GM21786 (cell line): ENCODE measurements at regions not wholly inside any gene's neighbourhood (a gene's known extent, or its start where the extent isn't known, plus 50 kb on each side); places are given as distances from the start of the nearest gene placed in this dataset.
A peak's percentile ranks its signal among the peaks of the same experiment; 100 is the strongest.
"Not testable (repeated sequence)": the region's sequence is repeated elsewhere in the genome, so short reads cannot be mapped to it uniquely, and the experiment has no call there.

Experiments
- ATAC-seq: cut with Tn5 transposase; IDR thresholded peaks from one replicate; pipeline ENCODE4 v1.9.1; 2021; ENCODE audit not compliant: unreplicated experiment

DNA sequence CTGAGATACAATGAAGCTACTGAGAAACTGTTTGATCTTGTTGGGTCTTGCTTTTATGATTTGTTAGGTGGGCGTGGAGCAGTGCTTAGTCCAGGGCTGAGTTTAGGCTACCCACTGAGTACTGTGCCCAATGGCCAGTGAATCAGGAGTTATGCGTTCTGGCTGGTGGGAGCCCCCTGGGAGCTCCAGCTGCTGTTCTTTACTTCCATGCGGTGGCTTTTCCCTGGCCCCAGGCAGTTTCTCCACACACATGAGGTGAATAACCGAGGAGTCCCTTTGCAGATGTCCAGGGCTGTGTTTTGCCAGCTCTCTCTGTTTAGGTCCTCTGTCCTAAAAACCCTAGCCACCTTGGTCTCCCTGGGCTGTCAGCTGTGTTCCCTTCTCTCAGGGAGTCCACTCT is 106.5 kb downstream of the KLF13 start:
- ATAC-seq, result no peak

DNA sequence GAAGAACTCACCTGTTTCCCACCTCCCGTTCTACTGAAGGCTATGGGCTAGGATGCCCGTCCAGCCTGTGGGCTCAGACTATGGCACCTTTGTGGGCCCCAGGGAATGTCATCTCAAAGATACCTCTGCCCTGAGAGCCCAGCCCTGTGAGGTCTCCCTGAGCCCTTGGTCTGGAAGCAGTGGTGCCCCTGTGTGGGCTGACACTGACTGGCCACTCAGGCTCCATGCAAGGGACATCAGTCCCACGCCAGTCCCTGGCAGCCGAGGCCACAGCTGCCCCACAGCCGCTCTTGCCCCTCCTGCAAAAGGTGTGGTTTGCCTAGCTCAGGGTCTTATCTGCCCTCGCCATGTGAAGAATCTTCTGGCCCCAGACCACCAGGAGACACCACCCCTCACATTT is 106.9 kb downstream of the KLF13 start:
- ATAC-seq, result no peak

DNA sequence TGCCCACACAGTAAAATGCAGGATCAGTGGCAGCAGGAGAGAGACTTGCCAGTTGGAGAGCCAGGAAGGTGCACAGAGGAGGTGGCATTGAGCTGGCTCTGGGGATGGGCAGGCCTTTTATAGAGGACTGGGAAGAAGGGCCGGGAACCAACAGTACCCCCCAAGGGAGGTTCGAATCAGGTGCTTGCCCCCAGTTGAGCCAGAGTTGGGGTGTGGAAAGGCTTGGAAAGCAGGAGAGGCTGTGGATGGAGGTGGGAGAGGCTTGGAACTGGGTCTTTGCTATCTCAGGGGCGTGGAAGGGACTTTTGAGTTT is 107.6 kb downstream of the KLF13 start:
- ATAC-seq, result no peak

DNA sequence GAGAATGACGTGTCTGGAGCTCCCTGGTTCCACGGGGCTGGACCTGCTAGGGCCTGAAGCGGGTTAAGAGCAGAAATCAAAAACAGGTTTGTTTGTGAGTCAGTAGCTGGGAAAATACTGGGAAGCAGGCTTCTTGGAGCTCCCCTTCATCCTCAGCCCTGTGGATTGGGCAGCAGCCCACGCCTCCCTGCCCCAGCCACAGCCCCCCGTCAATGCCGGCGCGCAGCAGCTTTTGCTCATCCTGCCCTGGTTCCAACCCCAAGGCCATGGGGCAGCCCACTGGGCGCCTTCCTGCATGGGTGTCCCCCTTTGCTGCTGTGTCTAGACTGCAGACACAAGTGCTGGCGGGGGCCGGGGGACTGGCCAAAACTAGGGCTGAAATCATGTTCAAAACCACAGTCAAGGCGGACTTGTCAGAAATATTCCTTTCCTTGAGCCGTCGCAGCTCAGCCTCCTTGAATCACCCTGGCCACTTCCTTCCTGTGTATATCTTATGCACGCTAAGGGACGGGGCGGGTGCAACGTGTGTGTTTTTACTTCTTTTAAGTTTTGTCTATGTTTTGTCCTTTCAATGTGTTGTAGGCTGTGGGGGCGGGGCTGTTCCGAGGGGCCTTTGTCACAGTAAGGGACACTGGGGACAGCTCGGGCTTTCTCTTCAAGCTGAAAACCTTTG is 108.1 kb downstream of the KLF13 start:
- ATAC-seq, result peak; percentile 37

DNA sequence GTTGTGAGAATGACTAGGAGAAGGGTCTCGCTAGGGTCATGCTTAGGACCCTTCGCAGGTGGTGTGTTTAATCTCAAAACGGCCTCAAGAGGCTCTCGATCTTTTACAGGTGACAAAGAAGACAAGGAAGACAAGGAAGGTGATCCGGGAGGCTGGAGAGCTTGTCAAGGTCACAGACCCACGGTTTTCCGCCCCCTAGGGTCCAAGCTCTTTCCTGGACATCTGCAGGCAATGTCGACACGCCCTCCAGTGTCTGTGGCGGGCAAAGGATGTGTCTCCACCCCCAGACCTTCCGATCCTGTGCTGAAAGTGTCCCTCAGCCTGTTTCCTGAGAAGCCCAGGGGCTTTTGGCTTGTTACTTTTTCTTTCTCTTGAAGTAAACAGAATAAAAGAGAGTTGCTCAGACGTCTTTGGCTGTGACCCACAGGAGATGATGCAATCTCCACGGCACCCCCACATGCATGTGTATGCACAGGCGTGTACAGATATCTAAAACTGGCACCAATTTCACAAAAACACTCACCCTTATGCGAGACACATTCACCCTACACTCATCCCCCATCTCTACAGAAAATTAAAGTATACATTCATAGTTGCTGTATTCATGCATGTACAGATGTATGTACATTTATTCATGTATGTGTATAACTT is 108.8 kb downstream of the KLF13 start:
- ATAC-seq, result peak; percentile 72

DNA sequence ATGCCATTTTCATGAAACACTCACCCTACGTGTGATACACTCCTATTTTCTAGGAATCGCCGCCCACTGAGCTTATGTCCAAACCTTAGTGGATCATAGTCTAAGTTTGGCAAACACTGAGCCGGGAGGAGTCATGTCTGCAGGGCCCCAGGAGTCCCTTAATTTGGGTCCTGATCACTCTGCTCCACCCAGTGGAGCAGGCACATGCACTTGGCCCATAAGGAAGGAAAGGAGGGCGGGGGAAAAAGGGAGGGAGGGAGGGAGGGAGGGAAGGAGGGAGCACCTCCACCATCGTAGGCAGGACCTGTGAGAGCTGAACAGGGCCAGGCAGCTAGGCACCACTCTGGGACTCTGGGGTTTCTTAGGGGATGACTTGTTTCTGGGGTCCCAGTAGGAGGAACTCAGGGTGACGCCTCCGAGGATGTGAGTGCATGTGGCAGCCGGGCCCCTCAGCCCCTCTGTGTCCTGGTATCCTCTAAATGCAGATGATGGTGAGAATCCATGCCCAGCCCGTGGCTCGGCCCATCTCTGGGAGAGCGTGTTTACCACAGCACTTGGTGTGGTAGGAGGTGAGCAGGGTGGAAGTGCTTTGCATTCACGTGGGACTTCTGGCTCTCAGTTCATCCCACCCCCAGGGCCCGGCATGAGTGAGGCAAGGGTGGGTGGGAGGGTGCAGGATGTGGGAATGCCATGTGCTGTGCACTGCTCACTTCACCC is 109.4 kb downstream of the KLF13 start:
- no peak for ATAC-seq

DNA sequence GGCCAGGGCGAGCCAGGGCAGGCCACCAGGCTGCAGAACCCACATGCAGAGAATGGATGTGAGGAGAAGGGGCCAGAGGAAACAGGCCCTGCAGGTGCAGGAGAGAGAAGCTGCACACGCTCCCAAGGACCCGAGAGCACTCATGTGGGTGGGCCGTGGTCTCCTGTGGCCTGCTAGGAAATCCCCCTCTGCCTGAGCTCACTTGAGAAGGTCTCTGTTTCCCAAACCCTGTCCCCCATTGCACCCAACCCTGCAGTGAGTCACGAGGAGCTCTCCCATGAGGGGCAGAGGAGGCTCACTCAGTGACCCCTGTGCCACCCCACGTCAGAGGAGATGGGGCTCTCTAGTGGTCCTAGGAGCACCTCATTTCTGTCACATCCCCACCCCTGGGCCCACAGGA is 111.1 kb downstream of the KLF13 start:
- no peak for ATAC-seq

DNA sequence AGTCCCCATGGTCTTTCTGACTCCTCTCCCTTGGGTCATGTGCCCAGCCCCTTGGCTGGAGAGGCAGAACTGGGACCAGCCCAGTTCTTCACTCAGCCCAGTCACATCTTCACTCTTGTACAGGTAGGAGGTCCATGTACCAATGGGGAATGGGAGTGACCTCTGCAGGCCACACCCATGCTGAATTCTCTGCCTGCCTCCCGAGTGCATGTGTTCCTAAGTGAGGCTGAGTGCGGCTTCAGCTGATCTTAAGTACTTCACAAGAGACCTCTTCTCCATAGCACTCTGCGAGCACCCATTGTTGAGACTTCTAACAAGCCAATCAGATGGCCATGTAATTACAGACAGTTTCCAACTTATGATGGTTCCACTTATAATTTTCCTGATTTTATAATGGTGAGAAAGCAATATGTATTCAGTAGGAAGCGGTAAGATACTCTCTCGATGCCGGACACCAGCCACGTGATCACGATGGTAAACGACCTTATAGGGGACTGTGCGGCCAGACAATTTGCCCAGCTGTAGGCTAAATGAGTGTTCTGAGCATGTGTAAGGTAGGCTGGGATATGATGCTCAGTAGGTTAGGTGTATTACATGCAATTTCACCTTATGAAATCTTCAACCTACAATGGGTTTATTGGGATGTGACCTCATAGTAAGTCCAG is 112.1 kb downstream of the KLF13 start:
- no peak for ATAC-seq

DNA sequence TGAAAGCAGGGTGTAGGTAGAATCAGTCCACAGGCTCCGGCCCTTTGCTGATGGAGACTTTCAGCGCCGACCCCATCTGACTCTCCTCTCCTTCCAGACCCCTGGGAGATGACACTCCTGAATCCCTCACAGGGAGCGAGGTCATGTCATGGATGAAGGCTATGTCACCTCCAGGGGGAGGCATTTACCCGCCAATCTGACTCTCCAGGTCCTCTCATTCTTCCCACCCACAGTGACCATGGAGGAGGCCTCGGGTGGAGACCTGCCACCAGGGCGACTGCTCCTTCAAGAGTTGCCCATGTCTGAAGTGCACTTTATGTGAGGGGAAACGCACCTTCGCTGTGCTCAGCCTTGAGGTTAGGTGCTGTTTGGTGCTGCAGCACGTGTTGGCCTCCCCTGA is 112.7 kb downstream of the KLF13 start:
- no peak for ATAC-seq

DNA sequence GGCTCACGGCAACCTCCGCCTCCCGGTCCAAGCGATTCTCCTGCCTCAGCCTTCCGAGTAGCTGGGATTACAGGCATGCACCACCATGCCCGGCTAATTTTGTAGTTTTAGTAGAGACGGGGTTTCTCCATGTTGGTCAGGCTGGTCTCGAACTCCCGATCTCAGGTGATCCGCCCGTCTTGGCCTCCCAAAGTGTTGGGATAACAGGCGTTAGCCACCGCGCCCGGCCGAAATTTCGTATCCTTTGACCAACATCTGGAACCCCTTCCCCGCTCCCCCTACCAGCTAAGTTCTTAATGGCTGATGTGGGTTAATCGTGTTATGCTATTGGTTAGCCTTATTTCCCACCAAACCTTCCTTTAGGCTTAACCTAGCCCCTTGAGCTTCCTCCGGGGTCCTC is 113.6 kb downstream of the KLF13 start:
- not testable (repeated sequence) for ATAC-seq

DNA sequence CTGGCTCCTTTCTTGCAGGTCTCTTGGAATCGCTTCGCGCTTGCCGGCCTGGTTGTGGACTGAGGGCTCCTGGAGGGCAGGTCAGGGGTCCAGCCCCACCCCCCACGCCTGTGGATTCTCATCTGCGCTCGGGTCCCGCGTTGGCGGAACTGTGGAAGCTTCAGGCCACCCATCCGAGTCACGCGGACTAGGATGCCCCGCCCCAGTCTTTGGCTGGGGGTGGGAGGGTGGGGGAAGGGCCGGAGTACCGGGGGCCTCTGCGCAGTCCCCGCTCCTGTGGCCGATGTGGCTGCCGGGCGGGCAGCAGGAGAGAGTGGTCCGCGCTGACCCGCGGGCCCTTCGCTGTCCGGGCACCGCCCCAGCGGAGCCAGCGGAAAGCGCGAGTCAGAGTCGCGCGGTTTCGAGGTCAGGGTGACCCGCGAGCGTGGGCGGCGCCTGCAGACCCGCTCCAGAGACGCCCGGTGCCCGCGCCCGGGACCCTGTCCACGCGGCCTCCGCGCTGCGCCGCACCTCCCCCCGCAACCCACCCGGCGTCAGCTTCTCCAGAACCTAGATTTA is 114.2 kb downstream of the KLF13 start:
- no peak for ATAC-seq

DNA sequence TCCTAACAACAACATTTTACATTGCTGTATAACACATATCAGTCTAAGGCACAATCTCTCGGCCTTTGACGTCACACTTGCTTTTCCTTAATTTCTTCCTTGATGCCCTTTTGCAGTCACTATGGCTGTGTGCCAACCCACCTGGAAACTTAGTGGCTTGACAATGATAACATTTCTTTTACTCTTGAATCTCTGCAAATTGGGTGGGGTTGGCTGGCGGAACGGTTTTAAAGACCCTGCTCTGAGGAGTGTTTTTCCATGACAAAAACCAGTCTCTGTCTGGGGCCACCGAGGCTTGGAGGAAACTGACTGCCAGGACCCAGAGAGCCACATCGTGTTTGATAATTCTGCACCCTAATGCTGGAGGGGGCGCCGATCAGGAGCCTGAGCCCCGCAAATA is 115.6 kb downstream of the KLF13 start:
- ATAC-seq, result no peak

DNA sequence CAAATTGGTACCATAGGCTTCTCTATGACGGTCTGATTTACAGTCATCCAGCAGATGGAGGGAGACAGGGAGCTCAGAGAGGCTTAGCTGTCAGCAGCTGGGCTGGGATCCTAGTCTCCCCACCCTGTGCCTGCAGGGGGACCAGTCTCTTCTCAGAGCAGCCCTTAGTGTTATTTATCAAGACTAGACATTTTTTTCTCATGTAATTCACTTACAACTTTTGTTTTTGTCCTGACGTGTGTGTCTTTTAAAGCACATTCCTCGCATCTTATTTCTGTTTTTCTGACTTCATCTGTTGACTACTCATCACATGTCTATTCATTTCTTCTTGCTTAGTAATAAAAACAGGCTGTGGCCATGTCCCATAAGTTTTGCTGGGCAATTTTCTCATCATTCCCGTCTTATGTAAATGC is 116.1 kb downstream of the KLF13 start:
- ATAC-seq, result no peak

DNA sequence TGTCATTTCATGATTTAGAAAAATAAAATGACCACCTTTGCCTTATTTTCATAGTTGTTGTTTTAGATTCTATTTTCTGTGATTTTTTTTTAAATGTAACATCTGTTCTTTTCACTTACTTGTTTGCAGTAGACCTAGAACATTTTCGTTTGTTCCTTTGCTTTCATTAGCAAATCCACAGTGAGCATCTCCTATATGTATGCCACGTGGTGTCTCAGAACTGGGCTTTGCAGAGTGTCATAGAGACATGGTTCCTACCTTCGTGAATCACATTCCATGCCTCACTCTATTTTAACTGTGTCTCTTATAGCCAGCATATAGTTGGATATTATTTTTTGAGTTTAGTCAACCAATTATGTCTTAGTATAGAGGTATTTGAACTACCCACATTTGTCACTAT is 118.2 kb downstream of the KLF13 start:
- no peak for ATAC-seq

DNA sequence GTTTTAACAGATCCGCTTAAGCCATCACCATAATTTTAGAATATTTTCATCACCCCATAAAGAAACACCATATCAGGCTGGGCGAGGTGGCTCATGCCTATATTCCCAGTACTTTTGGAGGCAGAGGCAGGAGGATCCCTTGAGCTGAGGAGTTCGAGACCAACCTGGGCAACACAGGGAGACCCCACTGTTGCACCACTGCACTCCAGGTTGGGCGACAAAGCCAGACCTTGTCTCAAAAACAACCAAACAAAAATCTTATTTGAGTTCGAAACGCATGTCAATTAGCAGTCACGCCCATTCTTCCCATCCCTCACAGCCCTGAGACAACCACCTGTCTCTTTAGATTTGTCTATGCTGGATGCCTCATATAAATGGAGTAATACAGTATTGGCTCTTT is 119.9 kb downstream of the KLF13 start:
- ATAC-seq, result no peak

DNA sequence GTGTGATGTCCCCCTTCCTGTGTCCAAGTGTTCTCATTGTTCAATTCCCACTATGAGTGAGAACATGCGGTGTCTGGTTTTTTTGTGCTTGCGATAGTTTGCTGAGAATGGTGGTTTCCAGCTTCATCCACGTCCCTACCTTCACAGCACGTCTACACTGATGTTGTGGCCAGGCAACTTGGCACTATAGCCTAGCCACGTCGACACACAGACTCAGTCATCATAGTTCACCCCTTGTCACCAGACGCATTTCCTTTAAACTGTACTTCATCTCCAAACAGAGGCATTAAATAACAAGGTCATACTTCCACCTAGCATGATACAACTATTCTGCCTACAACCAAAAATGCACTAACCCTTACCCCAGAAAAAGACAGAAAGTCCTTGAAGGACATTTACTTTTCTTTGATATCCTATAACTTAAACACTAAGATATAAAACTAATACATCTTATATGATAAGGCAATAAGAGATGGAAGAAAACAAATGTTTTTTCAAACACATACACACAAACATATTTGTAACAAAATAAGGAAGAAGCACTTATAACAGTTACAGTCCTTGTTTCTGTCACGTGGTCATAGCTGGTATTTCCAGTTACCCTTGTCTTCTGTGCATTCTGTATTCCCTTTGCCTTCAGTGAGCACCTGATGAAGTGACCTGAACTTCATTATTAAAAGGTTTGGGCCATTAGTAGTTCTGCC is 121.4 kb downstream of the KLF13 start:
- ATAC-seq, result no peak

DNA sequence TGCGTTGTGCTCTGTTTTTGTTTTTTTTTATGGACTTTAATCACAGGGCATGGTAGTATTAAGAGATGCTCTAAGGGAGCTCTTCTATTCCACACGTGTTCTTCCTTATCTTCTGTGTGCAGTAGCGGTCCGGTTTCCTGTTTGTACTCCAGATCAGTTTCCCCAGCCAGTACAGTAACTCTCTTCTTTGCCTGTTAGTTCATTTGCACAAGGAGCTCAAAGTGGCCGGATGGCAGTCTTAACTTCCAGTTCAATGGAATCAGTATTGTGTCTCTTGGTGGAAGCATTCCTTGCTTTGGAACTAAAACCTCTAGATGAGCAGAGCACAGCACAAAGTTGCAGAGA is 122.0 kb downstream of the KLF13 start:
- no peak for ATAC-seq

DNA sequence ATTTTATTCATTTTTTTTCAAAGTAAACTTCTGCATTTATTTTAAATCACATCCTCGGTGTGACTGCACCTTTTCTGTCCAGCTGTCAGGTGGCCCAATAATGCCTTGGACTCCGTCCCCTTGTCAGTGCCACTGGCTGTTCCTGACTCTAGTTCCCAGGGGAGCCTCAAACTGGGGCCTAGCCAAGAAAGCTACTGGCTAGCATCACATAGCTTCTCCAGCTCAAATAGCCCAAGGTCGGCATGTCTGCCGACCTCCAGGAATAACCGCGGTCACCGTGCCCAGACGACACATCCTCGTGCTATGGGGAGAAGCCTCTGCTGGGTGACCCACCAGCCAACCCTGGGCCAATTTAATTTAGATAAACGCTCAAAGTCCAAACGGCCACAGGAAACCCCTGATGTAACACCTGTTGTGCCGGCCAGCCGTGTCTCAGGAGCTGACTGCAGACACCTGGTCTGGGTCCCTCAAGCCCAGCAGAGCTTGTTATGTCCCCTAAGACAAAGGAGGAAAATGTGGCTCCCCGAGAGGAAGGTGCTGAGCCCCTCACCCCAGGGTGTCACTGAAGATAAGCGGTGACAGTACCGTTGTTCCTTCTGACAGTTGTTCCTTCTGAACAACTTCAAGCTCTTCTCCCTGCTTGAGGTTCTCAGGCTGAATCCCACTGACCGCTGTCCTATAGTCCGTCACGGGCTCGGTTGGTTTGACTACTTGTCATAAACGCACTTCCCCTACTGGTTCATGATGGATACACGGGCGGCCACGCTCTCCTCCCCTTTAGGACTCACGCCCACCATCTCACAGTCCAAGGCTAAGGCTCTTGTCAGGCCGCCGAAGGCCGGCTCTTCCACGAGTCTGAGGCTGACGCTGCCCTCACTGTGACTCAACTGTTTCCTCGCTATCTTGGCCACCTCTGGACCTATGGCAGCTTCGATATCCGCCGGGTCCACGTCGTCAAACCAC is 126.2 kb downstream of the KLF13 start:
- ATAC-seq, result no peak

DNA sequence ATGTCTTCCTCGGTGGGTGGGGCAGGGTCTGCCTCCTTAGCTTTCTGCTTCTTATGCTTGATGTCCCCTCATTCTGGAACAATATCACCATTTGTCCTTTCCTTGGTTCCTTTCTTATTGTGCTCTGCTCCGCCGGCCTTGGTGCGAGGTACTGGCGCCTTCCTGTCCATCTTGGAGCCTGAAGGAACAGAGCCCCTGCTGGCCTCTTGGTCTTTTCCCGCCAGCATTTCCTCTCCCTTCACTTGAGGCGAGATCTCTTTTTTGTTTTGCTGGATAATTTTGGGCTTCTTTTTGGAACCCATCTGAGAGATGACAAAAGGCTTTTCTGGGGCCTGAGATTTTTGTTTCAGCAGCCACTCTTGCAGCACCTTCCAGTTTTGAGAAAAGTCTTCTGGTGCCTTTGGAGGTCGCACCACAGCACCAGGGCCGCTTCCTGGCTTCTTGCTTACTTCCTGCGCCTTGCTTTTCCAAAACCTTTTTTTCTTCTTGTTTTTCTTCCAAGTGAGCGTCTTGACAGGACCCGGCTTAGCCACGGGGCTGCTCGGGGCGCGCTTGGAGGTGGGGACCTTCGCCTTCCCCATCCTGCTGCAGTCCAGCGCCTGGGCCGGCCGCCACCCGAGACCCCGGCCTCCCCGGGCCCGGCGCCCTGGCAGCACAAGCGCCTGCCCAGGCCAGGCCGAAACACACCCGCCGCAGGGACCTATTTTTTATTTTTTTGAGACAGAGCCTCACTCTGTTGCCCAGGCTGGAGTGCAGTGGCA is 127.1 kb downstream of the KLF13 start:
- ATAC-seq, result no peak
